ENCODE measurements at regions not wholly inside any gene's neighbourhood (a gene's known extent, or its start where the extent isn't known, plus 50 kb on each side); places are given as distances from the start of the nearest gene placed in this dataset.

- no peak for DNase-seq (ENCODE audit: low spot score)
- in situ Hi-C loops (cut with MboI; ENCODE audit: low sequenced_read_pairs, unreplicated experiment): no loop called here
- no peak for TF ChIP-seq CTCF (IDR thresholded peaks at IDR 0.05; ENCODE audit: borderline replicate concordance, control extremely low read depth, extremely low read depth, insufficient read depth, missing control alignments)
These were observed 87.4 kb upstream of the BACE2 start for GRCh38 chr21:41080485-41081121.

- in situ Hi-C loops (cut with MboI; ENCODE audit: low sequenced_read_pairs, unreplicated experiment): no loop called here
- TF ChIP-seq CTCF (IDR thresholded peaks at IDR 0.05; ENCODE audit: borderline replicate concordance, control extremely low read depth, extremely low read depth, insufficient read depth, missing control alignments): no peak
- DNase-seq (ENCODE audit: low spot score): no peak
These were observed 81.4 kb upstream of the BACE2 start for GRCh38 chr21:41086569-41086968.

- no peak for DNase-seq (ENCODE audit: low spot score)
- TF ChIP-seq CTCF (IDR thresholded peaks at IDR 0.05; ENCODE audit: borderline replicate concordance, control extremely low read depth, extremely low read depth, insufficient read depth, missing control alignments): no peak
- in situ Hi-C loops (cut with MboI; ENCODE audit: low sequenced_read_pairs, unreplicated experiment): no loop called here
These were observed 77.0 kb upstream of the BACE2 start for GRCh38 chr21:41090981-41091380.

GRCh38 chr21:41091616-41092015 is 76.3 kb upstream of the BACE2 start:
- no peak for TF ChIP-seq CTCF (IDR thresholded peaks at IDR 0.05; ENCODE audit: borderline replicate concordance, control extremely low read depth, extremely low read depth, insufficient read depth, missing control alignments)
- no peak for DNase-seq (ENCODE audit: low spot score)
- in situ Hi-C loops (cut with MboI; ENCODE audit: low sequenced_read_pairs, unreplicated experiment): no loop called here

- DNase-seq (ENCODE audit: low spot score): no peak
- in situ Hi-C loops (cut with MboI; ENCODE audit: low sequenced_read_pairs, unreplicated experiment): no loop called here
- no peak for TF ChIP-seq CTCF (IDR thresholded peaks at IDR 0.05; ENCODE audit: borderline replicate concordance, control extremely low read depth, extremely low read depth, insufficient read depth, missing control alignments)
These were observed 75.6 kb upstream of the BACE2 start for GRCh38 chr21:41092312-41092711.

GRCh38 chr21:41095983-41096382 is 72.0 kb upstream of the BACE2 start:
- DNase-seq (ENCODE audit: low spot score): no peak
- in situ Hi-C loops (cut with MboI; ENCODE audit: low sequenced_read_pairs, unreplicated experiment): no loop called here
- TF ChIP-seq CTCF (IDR thresholded peaks at IDR 0.05; ENCODE audit: borderline replicate concordance, control extremely low read depth, extremely low read depth, insufficient read depth, missing control alignments): no peak

Data from GM13976 (cell line).